ENCODE measurements at regions not wholly inside any gene's neighbourhood (a gene's known extent, or its start where the extent isn't known, plus 50 kb on each side); places are given as distances from the start of the nearest gene placed in this dataset.
"Not testable (repeated sequence)": the region's sequence is repeated elsewhere in the genome, so short reads cannot be mapped to it uniquely, and the experiment has no call there.

DNA sequence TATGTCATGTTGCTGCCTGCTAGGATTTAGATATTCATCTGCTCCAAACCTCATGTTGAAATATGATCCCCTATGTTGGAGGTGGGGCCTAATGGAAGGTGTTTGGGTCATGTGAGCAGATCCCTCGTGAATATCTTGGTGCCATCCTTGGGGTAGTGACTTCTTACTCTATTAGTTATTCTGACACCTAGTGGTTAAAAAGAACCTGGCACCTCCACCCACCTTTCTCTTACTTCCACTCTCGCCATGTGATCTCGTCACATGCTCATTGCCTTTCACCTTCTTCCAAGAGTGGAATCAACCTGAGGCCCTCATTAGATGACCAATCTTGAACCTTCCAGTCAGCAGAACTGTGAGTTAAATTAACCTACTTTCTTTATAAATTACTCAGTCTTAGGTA, 549.4 kb upstream of the SYNCRIP start:
- Histone ChIP-seq H3K27ac (no peak overlapping the region), H3K9me3 (no peaks in the 10 kb centered on the region), H3K4me1 (no peaks in the 10 kb centered on the region), H3K27me3 (no peaks in the 10 kb centered on the region), H3K4me3 (no peak overlapping the region), H3K36me3 (no peaks in the 10 kb centered on the region)
- no peak for DNase-seq
- no peak for TF ChIP-seq POLR2A (IDR thresholded peaks at IDR 0.05)
- TF ChIP-seq, protein P1, sequence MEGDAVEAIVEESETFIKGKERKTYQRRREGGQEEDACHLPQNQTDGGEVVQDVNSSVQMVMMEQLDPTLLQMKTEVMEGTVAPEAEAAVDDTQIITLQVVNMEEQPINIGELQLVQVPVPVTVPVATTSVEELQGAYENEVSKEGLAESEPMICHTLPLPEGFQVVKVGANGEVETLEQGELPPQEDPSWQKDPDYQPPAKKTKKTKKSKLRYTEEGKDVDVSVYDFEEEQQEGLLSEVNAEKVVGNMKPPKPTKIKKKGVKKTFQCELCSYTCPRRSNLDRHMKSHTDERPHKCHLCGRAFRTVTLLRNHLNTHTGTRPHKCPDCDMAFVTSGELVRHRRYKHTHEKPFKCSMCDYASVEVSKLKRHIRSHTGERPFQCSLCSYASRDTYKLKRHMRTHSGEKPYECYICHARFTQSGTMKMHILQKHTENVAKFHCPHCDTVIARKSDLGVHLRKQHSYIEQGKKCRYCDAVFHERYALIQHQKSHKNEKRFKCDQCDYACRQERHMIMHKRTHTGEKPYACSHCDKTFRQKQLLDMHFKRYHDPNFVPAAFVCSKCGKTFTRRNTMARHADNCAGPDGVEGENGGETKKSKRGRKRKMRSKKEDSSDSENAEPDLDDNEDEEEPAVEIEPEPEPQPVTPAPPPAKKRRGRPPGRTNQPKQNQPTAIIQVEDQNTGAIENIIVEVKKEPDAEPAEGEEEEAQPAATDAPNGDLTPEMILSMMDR (IDR thresholded peaks at IDR 0.05): peak in 4 of 6 experiments; percentile 21 to 29 (median 28)

DNA sequence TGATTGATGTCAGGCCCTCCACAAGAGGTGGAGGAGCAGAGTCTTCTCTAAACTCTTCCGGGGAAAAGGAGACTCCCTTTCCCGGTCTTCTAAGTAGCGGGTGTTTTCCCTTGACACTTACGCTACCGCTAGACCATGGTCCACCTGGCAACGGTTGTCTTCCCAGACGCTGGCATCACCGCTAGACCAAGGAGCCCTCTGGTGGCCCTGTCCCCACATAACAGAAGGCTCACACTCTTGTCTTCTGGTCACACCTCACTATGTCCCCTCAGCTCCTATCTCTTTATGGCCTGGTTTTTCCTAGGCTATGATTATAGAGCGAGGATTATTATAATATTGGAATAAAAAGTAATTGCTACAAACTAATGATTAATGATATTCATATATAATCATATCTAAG, 532.5 kb upstream of the SYNCRIP start:
- not testable (repeated sequence) for H3K36me3 ChIP-seq, H3K27me3 ChIP-seq, H3K27ac ChIP-seq, DNase-seq, H3K4me1 ChIP-seq, H3K4me3 ChIP-seq, H3K9me3 ChIP-seq
- TF ChIP-seq, protein P1 (IDR thresholded peaks at IDR 0.05): peak in 1 of 6 experiments; percentile 13

DNA sequence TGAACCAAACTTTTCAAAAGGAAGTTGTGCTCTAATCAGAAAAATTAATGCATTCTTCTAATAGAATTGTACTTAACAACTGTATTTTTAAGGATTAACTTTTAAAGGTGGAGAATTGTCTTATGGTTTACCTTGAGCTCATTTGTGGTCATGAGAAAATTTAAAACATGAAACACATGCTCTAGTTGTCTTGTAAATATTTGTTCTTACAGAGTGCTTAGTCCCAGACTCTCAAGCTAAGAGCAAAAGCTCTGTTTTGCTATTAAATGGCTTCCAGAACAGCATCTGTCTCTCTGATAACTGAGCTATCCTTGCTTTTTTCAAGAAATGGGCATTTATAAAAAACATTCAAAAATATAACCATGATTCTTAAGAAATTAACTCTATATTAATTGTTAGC, 512.2 kb upstream of the SYNCRIP start:
- DNase-seq: no peak
- H3K36me3 ChIP-seq: no peaks in the 10 kb centered on the region
- no peaks in the 10 kb centered on the region for H3K4me1 ChIP-seq
- no peak for TF ChIP-seq POLR2A (IDR thresholded peaks at IDR 0.05)
- TF ChIP-seq, protein P1 (IDR thresholded peaks at IDR 0.05): no peak
- no peaks in the 10 kb centered on the region for H3K9me3 ChIP-seq
- H3K4me3 ChIP-seq: no peak overlapping the region
- H3K27ac ChIP-seq: no peak overlapping the region
- H3K27me3 ChIP-seq: no peaks in the 10 kb centered on the region

DNA sequence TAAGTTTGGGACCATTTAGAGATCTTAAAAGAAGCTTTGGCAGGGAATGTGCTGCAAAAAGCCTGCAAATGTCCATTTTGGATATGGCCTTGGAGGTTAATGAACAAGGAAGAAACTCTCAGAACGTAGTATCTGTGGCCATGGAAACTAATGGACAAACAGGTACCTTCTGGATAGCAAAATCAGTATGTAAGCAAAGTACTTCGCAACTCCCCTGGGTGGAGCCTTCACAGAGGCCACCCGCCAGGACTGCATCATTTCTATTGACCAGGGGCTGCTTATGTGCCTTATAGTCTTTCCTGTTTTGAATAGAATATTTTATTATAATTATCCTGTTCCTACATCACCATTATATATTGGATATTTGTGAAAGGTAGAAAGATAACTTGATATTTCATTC, 510.8 kb upstream of the SYNCRIP start:
- H3K36me3 ChIP-seq: no peaks in the 10 kb centered on the region
- TF ChIP-seq, protein P1 (IDR thresholded peaks at IDR 0.05): no peak
- no peak for TF ChIP-seq POLR2A (IDR thresholded peaks at IDR 0.05)
- no peak for DNase-seq
- no peak overlapping the region for H3K27ac ChIP-seq
- no peak overlapping the region for H3K4me3 ChIP-seq
- no peaks in the 10 kb centered on the region for H3K4me1 ChIP-seq
- H3K9me3 ChIP-seq: no peaks in the 10 kb centered on the region
- H3K27me3 ChIP-seq: no peaks in the 10 kb centered on the region

DNA sequence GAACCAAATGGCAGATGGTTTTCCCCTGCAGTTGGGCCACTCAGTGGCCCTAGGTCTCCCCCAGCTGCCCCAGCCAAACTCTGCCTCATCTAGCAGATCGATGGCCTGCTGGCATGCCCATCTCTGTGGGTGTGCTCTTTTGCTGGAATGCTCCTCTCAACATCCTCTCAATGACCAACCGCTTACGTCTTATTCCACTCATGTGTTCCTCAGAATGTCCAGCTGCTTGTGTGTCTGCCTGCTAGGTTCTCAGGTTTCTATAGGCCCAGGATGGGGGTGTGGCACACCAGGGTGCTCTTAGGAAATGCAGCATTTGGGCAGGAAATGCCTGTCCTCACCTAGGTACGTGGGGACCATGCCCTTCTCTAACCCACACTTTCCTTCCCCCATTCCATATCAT, 509.9 kb upstream of the SYNCRIP start:
- Histone ChIP-seq H3K4me1 (no peaks in the 10 kb centered on the region), H3K36me3 (no peaks in the 10 kb centered on the region), H3K27ac (no peak overlapping the region), H3K9me3 (no peaks in the 10 kb centered on the region), H3K4me3 (no peak overlapping the region), H3K27me3 (no peaks in the 10 kb centered on the region)
- no peak for DNase-seq
- TF ChIP-seq, protein P1 (IDR thresholded peaks at IDR 0.05): no peak
- TF ChIP-seq POLR2A (IDR thresholded peaks at IDR 0.05): no peak

DNA sequence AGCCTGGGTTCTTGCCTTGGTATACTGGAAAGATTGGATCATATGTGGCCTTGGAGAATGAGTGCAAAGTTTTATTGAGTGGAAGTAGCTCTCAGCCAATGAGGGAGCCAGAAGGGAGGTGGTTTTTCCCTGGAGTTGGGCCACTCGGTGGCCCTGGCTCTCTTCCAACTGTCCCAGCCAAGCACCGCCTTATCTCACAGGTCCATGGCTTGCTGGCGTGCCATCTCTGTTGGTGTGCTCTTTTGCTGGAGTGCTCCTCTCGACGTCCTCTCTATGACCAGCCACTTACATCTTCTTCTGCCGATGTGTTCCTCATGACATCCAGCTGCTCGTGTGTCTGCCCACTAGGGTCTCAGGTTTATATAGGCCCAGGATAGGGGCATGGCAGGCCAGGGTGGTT, 505.9 kb upstream of the SYNCRIP start:
- no peaks in the 10 kb centered on the region for H3K4me1 ChIP-seq
- TF ChIP-seq, protein P1 (IDR thresholded peaks at IDR 0.05): no peak
- TF ChIP-seq POLR2A (IDR thresholded peaks at IDR 0.05): no peak

More for the DNA sequence above, 505.9 kb upstream of the SYNCRIP start:
- H3K4me3 ChIP-seq: no peak overlapping the region
- H3K27ac ChIP-seq: no peak overlapping the region
- H3K27me3 ChIP-seq: no peaks in the 10 kb centered on the region
- no peaks in the 10 kb centered on the region for H3K36me3 ChIP-seq
- H3K9me3 ChIP-seq: no peaks in the 10 kb centered on the region
- no peak for DNase-seq
